AG04449 (cell line): ENCODE measurements at regions not wholly inside any gene's neighbourhood (a gene's known extent, or its start where the extent isn't known, plus 50 kb on each side); places are given as distances from the start of the nearest gene placed in this dataset.
"Not testable (repeated sequence)": the region's sequence is repeated elsewhere in the genome, so short reads cannot be mapped to it uniquely, and the experiment has no call there.

Experiments used
- CTCF ChIA-PET: fragments of 350-600 bp; formaldehyde crosslinking; extraction: SDS; loops from one replicate; lab custom pipeline; 2021; ENCODE audit warnings: antibody characterized with exemption; lab: Yijun Ruan, JAX
- POLR2A ChIA-PET: fragments of 400-600, 350-600 bp; formaldehyde crosslinking; extraction: SDS; loops from one replicate; lab custom pipeline; 2020; ENCODE audit warnings: antibody characterized with exemption, inconsistent platforms; lab: Yijun Ruan, JAX
- DNase-seq: peaks from one replicate; pipeline ENCODE4 v3.0.0-alpha.2; 2010; ENCODE audit warnings: low read depth, low spot score
- H3K4me3 ChIP-seq: 2 replicates; pipeline ENCODE4 v1.5.1; 2011; ENCODE audit warnings: low read depth, mild to moderate bottlenecking, control low read depth, low read length
- TF ChIP-seq, protein P1 (sequence below): IDR thresholded peaks from one replicate; pipeline ENCODE4 v1.5.1; 2011; ENCODE audit warnings: mild to moderate bottlenecking, moderate library complexity, low read length, control low read depth, inconsistent platforms; ENCODE audit not compliant: insufficient read depth; ENCODE audit errors: missing control alignments

DNA sequence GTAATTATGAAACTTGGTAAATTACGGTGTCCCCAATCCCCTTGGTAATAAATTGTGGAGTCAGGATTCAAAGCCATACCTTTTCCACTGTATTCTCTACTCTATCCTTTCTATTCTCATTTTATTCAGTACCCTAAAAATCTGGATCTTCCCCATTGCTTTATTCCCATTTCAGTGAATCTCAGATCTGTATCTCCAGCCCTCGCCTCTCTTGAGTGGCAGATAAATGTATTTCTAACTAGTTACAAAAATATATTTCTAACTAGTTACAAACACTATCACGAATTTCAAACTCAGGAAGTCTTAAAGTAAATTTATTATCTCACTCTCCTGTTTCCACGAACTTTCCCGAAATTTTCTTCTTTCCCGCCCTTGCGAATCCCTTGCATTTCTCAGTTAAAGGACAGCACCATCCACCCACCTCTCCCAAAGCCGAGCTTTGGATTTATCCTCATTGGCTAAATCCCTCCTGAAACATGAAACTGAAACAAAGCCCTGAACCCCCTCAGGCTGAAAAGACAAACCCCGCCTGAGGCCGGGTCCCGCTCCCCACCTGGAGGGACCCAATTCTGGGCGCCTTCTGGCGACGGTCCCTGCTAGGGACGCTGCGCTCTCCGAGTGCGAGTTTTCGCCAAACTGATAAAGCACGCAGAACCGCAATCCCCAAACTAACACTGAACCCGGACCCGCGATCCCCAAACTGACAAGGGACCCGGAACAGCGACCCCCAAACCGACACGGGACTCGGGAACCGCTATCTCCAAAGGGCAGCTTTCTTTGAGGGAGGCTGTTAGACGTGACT lies 164.3 kb upstream of the PABPC3 start:
- ChIA-PET POLR2A (no interaction called here), CTCF (no interaction called here)
- 0 out of 2 replicates have a peak overlapping the region, but pooled peaks have one; percentile 1 for H3K4me3 ChIP-seq

GRCh38 chr13:24933106-24934023 lies 162.6 kb upstream of the PABPC3 start:
- CTCF ChIA-PET: interaction anchor here (0.9 kb wide), 1 partner anchor 11 kb away, joined by 3 read pairs; a partner anchor contains a TSS
- DNase-seq, H3K4me3 ChIP-seq, POLR2A ChIA-PET: not testable (repeated sequence)

More for the DNA sequence above, 164.3 kb upstream of the PABPC3 start:
- TF ChIP-seq, protein P1, sequence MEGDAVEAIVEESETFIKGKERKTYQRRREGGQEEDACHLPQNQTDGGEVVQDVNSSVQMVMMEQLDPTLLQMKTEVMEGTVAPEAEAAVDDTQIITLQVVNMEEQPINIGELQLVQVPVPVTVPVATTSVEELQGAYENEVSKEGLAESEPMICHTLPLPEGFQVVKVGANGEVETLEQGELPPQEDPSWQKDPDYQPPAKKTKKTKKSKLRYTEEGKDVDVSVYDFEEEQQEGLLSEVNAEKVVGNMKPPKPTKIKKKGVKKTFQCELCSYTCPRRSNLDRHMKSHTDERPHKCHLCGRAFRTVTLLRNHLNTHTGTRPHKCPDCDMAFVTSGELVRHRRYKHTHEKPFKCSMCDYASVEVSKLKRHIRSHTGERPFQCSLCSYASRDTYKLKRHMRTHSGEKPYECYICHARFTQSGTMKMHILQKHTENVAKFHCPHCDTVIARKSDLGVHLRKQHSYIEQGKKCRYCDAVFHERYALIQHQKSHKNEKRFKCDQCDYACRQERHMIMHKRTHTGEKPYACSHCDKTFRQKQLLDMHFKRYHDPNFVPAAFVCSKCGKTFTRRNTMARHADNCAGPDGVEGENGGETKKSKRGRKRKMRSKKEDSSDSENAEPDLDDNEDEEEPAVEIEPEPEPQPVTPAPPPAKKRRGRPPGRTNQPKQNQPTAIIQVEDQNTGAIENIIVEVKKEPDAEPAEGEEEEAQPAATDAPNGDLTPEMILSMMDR: no peak
- DNase-seq: no peak

GRCh38 chr13:24934024-24934385 lies 161.9 kb upstream of the PABPC3 start:
- DNase-seq, H3K4me3 ChIP-seq, POLR2A ChIA-PET: not testable (repeated sequence)
- CTCF ChIA-PET: interaction anchor here (0.9 kb wide), 1 partner anchor 11 kb away, joined by 3 read pairs; a partner anchor contains a TSS

GRCh38 chr13:24938966-24939365 lies 157.0 kb upstream of the PABPC3 start:
- ChIA-PET CTCF (no interaction called here), POLR2A (no interaction called here)
- no peak for DNase-seq
- TF ChIP-seq, protein P1: no peak
- no peak overlapping the region for H3K4me3 ChIP-seq

DNA sequence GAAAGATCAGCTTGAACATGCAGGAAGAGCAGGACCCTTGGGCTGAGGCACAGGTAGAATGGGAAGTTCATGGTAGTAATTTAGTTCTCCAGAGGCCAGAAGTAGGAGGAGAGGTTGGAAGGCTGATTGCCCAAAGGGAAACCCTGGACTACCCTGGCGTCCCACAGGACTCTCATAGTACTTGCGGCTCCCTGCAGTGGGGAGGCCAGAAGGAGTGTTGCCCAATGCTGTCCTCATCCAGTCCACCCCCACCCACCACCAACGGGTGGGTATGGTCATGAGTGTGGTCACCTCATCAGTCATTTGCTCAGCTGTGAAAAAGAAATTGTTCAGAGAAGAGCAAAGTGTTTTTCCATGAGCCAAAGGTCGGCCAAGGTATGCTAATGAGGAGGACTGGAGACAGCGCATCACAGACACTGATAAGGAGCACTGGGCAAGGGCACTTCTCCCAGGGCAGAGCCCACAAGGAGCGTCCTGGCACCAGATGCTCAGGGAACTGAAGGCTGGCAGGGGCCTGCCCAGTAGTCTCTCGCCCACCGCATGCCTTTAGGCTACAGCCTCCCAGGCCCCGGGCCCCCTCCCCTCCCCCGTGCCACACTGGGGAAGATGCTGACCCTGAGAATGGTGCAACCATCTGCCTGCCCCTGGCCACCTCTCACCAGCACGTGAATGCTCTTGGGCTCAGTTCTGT lies 154.8 kb upstream of the PABPC3 start:
- DNase-seq, CTCF ChIA-PET, POLR2A ChIA-PET, H3K4me3 ChIP-seq: not testable (repeated sequence)

- ChIA-PET POLR2A (no interaction called here), CTCF (no interaction called here)
- no peak overlapping the region for H3K4me3 ChIP-seq
- TF ChIP-seq, protein P1: no peak
- DNase-seq: no peak
Measured at GRCh38 chr13:24943136-24943535, 152.8 kb upstream of the PABPC3 start.

DNA sequence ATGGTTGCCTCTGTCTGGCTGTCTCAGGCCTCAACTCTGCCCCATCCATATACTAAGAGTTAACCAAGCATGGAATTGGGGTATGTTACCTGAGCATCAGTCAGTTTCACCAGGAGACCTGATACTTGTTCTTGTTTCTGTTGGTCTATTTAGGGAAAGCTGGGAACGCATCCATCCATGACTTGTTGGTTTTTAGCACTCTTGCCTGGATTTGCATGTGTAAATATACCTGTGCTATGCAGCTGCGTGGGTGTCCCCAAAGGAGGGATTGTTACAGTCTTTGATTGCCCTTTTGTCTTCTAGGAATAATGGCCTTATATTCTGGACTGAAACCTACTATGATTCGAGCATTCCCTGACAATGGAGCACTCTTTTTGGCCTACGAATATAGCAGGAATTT lies 151.9 kb upstream of the PABPC3 start:
- H3K4me3 ChIP-seq, CTCF ChIA-PET, DNase-seq: not testable (repeated sequence)
- POLR2A ChIA-PET: interaction anchor here (0.6 kb wide), 1 partner anchor 435 kb away, joined by 3 read pairs; no protein-coding TSS in a partner anchor

DNA sequence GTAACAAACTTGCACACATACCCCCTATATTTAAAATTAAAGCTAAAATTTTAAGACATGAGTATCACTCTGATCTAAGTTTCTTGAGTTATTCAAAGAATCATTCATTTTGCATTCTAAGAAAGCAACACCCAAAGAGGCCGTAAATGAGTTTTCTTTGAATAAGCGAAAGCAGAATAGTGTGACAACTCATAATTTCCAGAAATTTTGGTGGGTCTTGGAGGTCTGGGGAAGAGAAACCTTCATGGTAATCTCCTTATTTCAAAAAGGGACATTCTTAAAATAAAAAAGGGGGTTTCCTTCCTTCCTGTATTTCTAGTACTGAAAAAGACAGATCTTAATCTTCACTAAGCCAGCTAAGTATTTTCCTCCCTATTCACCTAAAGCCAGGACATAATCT lies 147.0 kb upstream of the PABPC3 start:
- POLR2A ChIA-PET, CTCF ChIA-PET, DNase-seq, H3K4me3 ChIP-seq: not testable (repeated sequence)

DNA sequence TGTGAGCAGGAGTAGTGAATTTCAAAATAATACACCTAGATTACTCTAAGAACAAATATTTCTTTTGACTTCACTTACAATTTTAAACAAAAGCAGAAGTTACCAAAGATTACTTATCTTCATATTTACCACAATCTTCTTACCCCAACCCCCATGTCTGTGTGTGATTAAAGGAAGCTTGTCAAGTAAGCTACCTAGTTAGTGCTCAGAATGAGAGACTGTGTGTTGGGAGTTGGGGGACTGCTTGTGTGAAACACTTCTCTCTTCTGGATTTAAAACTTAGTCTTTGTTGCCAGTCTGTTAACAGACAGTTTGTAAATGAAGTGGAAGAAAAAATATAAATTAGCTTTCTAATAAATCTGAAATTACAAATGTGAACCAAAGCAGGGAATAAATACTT lies 145.3 kb upstream of the PABPC3 start:
- DNase-seq, H3K4me3 ChIP-seq, POLR2A ChIA-PET, CTCF ChIA-PET: not testable (repeated sequence)

- H3K4me3 ChIP-seq: peak overlapping the region; percentile 42
- CTCF ChIA-PET: interaction anchor here (0.6 to 1.8 kb wide), 12 partner anchors 10 to 389 kb away, joined by 3 to 8 read pairs (median 4); no protein-coding TSS in a partner anchor
- POLR2A ChIA-PET, DNase-seq: not testable (repeated sequence)
Measured at GRCh38 chr13:24967970-24968369, 128.0 kb upstream of the PABPC3 start.

DNA sequence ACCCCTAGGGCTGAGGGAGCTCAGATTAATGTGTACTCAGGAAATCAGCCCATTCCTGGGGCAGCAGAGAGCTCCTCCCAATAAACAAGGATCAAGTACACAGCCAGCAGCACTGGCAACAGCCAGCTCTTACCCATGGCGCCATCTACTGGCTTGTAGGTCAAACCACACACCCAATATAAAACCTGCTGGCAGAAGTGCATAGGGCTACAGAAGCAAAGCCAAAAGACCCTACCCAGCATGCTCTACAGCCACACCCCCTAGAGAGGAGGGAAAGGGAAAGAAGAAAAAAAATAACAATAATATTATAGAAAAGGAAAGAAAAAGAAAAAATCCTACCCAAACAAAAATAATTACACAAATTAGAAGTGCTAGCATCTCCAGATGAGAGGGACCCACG lies 127.5 kb upstream of the PABPC3 start:
- DNase-seq, POLR2A ChIA-PET: not testable (repeated sequence)
- H3K4me3 ChIP-seq: peak overlapping the region; percentile 42
- CTCF ChIA-PET: interaction anchor here (0.6 to 1.8 kb wide), 12 partner anchors 10 to 389 kb away, joined by 3 to 8 read pairs (median 3); no protein-coding TSS in a partner anchor

DNA sequence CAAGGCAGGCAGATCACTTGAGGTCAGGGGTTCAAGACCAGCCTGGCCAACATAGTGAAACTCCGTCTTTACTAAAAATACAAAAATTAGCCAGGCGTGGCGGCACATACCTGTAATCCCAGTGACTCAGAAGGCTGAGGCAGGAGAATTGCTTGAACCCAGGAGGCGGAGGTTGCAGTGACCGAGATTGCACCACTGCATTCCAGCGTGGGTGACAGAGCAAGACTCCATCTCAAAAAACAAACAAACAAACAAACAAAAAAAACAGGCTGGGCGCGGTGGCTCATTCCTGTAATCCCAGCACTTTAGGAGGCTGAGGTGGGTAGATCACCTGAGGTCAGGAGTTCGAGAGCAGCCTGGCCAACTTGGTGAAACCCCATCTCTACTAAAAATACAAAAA lies 122.8 kb upstream of the PABPC3 start:
- H3K4me3 ChIP-seq, POLR2A ChIA-PET, DNase-seq, CTCF ChIA-PET: not testable (repeated sequence)
